Body of pancreas (tissue), 4 donors: ENCODE measurements at regions not wholly inside any gene's neighbourhood (a gene's known extent, or its start where the extent isn't known, plus 50 kb on each side); places are given as distances from the start of the nearest gene placed in this dataset. TPM values are rescaled to one million over a fixed set of nuclear protein-coding genes. Genes with fewer than 3 reads are reported as not detected.

ENCODE experiments used
- ATAC-seq: fragments of 150-250 bp; one replicate; pipeline ENCODE4 v1.9.1; 2016
- DNase-seq, 4 donors: peaks; one replicate each; pipeline ENCODE4 v3.0.0-alpha.2; 2019
- H3K27ac ChIP-seq, 4 donors: fragments of 200-600 bp; sonication (generic); 1 replicate in 3 of 4; 2 replicates in 1 of 4; pipeline versions ENCODE4 v1.5.1 to v1.6.1; 2016 to 2019; ENCODE audit warnings: mild to moderate bottlenecking in 1 of 4, mixed read lengths in 1 of 4, moderate library complexity in 1 of 4
- H3K27me3 ChIP-seq, 2 donors: fragments of 200-600 bp; sonication (generic); one replicate each; pipeline ENCODE4 v1.6.0; 2016; ENCODE audit warnings: mild to moderate bottlenecking in 1 of 2
- H3K36me3 ChIP-seq, 2 donors: fragments of 200-600 bp; sonication (generic); replicated peaks in 1 of 2; 2 replicates each; pipeline ENCODE4 v1.5.1; 2016; ENCODE audit warnings: low read depth in 2 of 2; ENCODE audit not compliant: insufficient read depth in 1 of 2
- H3K4me1 ChIP-seq: fragments of 200-600 bp; sonication (generic); one replicate; pipeline ENCODE4 v1.6.0; 2016
- H3K4me3 ChIP-seq, 2 donors: fragments of 200-600 bp; sonication (generic); 1 replicate in 1 of 2; 2 replicates in 1 of 2; pipeline ENCODE4 v1.5.1; 2016 to 2019
- H3K9me3 ChIP-seq, 3 donors: fragments of 200-600 bp; sonication (generic); 1 replicate in 2 of 3; 2 replicates in 1 of 3; pipeline ENCODE4 v1.5.1; 2016
- POLR2A ChIP-seq, 3 donors: fragments of 450-650 bp; IDR thresholded peaks; one replicate each; pipeline ENCODE4 v1.6.1; 2016; ENCODE audit warnings: antibody characterized with exemption in 3 of 3, mild to moderate bottlenecking in 2 of 3
- WGBS, 2 donors: methylation state at CpG; one replicate each; pipeline ENCODE4 v1.1.5; 2017; 5-methylcytosine and 5-hydroxymethylcytosine counted together
- intact Hi-C: fragments of 100-400 bp; cut with DNase I; formaldehyde crosslinking; loops from one replicate; pipeline ENCODE4 v1.15.1; 2023
- small RNA-seq: library from RNA; depleted of rRNA; stranded (forward); fragments of <200 nt; gene quantifications from one replicate; pipeline ENCODE3, GENCODE V24; 2016
- TF ChIP-seq, protein P1 (sequence below), 7 experiments: fragments of 450-650 bp in 4 of 7; fragments of 200-600 bp in 3 of 7; sonication (generic) in 3 of 7; IDR thresholded peaks; one replicate each; pipeline ENCODE4 v1.5.1; 2016 to 2019; ENCODE audit warnings: antibody characterized with exemption in 7 of 7

DNA sequence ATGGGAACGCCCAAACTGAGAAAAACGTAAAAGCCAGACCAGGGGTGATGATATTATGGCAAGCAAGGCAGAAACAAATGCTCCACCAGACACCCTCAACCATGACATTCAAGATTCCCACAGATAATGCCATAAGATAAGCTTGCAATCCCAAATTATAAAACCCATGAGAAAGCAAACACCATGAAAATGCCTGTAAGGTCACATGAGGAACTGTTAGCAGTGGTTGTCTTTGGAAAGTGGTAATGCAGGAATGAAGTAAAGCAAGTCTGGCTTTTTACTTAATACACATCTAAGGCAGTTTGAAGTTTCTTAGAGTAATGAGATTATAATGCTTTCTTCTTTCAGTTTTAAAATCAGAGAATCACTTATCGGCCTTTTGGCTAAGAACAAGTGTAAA is 111.0 kb downstream of the MN1 start:
- WGBS, 2 donors: 58 to 64% methylated on average over 3 of the region's 3 CpGs
- no peaks in the 10 kb centered on the region for H3K9me3 ChIP-seq
- no peak for TF ChIP-seq POLR2A (IDR thresholded peaks at IDR 0.05)
- TF ChIP-seq, protein P1, sequence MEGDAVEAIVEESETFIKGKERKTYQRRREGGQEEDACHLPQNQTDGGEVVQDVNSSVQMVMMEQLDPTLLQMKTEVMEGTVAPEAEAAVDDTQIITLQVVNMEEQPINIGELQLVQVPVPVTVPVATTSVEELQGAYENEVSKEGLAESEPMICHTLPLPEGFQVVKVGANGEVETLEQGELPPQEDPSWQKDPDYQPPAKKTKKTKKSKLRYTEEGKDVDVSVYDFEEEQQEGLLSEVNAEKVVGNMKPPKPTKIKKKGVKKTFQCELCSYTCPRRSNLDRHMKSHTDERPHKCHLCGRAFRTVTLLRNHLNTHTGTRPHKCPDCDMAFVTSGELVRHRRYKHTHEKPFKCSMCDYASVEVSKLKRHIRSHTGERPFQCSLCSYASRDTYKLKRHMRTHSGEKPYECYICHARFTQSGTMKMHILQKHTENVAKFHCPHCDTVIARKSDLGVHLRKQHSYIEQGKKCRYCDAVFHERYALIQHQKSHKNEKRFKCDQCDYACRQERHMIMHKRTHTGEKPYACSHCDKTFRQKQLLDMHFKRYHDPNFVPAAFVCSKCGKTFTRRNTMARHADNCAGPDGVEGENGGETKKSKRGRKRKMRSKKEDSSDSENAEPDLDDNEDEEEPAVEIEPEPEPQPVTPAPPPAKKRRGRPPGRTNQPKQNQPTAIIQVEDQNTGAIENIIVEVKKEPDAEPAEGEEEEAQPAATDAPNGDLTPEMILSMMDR (IDR thresholded peaks at IDR 0.05): no peak
- intact Hi-C loops: no loop called here
- no peak overlapping the region for H3K27ac ChIP-seq
- H3K27me3 ChIP-seq: no peaks in the 10 kb centered on the region
- H3K4me3 ChIP-seq: no peak overlapping the region
- peaks cover 10% of the 10 kb centered on the region for H3K4me1 ChIP-seq
- H3K36me3 ChIP-seq: no peaks in the 10 kb centered on the region
- DNase-seq (no peak), ATAC-seq (no peak)

DNA sequence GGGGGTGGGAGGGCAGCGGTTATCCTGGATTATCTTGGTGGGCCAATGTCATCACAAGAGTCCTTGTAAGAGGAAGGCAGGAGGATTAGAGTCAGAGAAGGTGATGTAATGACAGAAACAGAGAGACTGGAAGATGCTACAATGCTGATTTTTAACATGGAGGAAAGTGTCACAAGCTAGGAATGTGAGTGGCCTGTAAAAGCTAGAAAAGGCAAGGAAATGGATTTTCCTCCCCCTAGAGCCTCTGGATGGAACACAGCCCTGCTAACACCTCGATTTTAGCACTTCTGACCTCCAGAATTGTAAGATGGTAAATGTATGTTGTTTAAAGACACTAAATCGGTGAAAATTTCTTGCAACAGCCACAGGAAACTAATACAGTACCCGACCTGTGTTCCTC is 109.3 kb downstream of the MN1 start:
- no peak overlapping the region for H3K27ac ChIP-seq
- no peak for ATAC-seq
- no peak overlapping the region for H3K4me3 ChIP-seq
- intact Hi-C loops: no loop called here
- DNase-seq: no peak
- no peaks in the 10 kb centered on the region for H3K36me3 ChIP-seq
- H3K9me3 ChIP-seq: no peaks in the 10 kb centered on the region
- WGBS, 2 donors: 59 to 66% methylated on average over 4 of the region's 4 CpGs
- TF ChIP-seq, protein P1 (IDR thresholded peaks at IDR 0.05): no peak
- no peak for TF ChIP-seq POLR2A (IDR thresholded peaks at IDR 0.05)
- H3K27me3 ChIP-seq: no peaks in the 10 kb centered on the region
- H3K4me1 ChIP-seq: no peaks in the 10 kb centered on the region

DNA sequence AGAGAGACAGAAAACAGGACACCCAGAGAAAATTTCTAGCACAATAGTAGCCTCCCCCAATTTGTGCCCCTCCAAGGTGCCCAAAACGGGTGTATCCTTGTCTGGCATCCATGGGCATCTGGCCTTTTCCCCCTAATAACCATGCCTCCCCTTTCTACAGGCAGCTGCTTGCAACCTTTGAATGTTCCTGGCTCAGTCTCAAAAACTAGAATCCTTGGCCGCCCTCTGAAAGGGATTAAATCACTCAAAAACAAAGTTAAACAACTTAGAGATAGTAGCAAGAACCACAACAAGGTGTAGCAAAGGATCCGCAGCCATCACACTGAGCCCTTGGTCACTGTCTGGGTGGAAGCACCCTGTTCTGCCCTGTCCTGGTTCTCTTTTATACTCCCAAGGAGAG is 105.6 kb downstream of the MN1 start:
- DNase-seq: no peak
- 51 to 53% methylated on average over 3 of the region's 3 CpGs for WGBS, 2 donors
- H3K27ac ChIP-seq: no peak overlapping the region

DNA sequence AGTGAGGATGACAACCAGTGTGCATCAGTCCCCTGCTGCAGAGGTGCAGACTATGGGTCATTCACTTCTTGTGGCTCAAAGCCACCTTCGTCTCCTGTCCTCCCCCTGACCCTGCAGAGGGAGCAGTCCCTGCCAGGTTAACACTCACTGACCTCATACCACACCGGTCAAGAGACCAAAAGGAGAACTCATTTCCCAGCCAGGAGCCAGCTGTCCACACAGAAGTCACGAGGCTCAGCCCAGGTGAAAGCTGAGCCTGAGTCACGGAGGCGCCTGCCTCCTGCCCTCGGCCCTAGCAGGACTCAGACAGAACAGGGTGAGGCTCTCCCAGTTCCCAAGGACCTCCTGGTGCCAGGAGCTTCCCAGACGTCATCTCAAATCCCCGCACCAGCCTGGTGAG is 103.7 kb downstream of the MN1 start:
- intact Hi-C loops: no loop called here
- ATAC-seq (no peak), DNase-seq (no peak)
- no peaks in the 10 kb centered on the region for H3K36me3 ChIP-seq
- no peak overlapping the region for H3K27ac ChIP-seq
- TF ChIP-seq, protein P1 (IDR thresholded peaks at IDR 0.05): no peak
- TF ChIP-seq POLR2A (IDR thresholded peaks at IDR 0.05): no peak
- no peak overlapping the region for H3K4me3 ChIP-seq
- H3K9me3 ChIP-seq: no peaks in the 10 kb centered on the region
- no peaks in the 10 kb centered on the region for H3K27me3 ChIP-seq
- no peaks in the 10 kb centered on the region for H3K4me1 ChIP-seq
- WGBS, 2 donors: 71% methylated on average over 1 to 8 of the region's 8 CpGs

More for the DNA sequence above, 105.6 kb downstream of the MN1 start:
- Histone ChIP-seq H3K4me3 (no peak overlapping the region), H3K4me1 (no peaks in the 10 kb centered on the region), H3K36me3 (no peaks in the 10 kb centered on the region), H3K27me3 (no peaks in the 10 kb centered on the region), H3K9me3 (no peaks in the 10 kb centered on the region)
- TF ChIP-seq, protein P1 (IDR thresholded peaks at IDR 0.05): no peak
- no peak for TF ChIP-seq POLR2A (IDR thresholded peaks at IDR 0.05)
- intact Hi-C loops: no loop called here
- ATAC-seq: no peak

Small RNA genes lying in the stretch of these regions (small RNA-seq; reads per million reads assigned to genes)
- not detected for gene RNU6-1066P
